Neutrophil (primary cell): ENCODE measurements at regions not wholly inside any gene's neighbourhood (a gene's known extent, or its start where the extent isn't known, plus 50 kb on each side); places are given as distances from the start of the nearest gene placed in this dataset.

Source experiments
- H3K27ac ChIP-seq: fragments of 200-600 bp; sonication (generic); 2 replicates; pipeline ENCODE4 v1.5.1; 2016; ENCODE audit warnings: mild to moderate bottlenecking, moderate library complexity
- H3K27me3 ChIP-seq: fragments of 200-600 bp; sonication (generic); 2 replicates; pipeline ENCODE4 v1.6.0; 2016; ENCODE audit warnings: mild to moderate bottlenecking
- H3K36me3 ChIP-seq: fragments of 200-600 bp; sonication (generic); 2 replicates; pipeline ENCODE4 v1.5.1; 2017
- H3K4me1 ChIP-seq, 2 experiments: fragments of 200-600 bp in 1 of 2; sonication (generic) in 1 of 2; 1 replicate in 1 of 2; 2 replicates in 1 of 2; pipeline versions ENCODE4 v1.5.1 to v1.6.1; 2013 to 2016; ENCODE audit warnings: low read depth in 1 of 2, low read length in 1 of 2, mild to moderate bottlenecking in 1 of 2, moderate library complexity in 1 of 2; ENCODE audit not compliant: control insufficient read depth in 1 of 2, insufficient read depth in 1 of 2
- H3K4me3 ChIP-seq, 2 experiments: fragments of 200-600 bp in 1 of 2; sonication (generic) in 1 of 2; 1 replicate in 1 of 2; 2 replicates in 1 of 2; pipeline ENCODE4 v1.5.1; 2013 to 2016; ENCODE audit warnings: low read depth in 1 of 2, low read length in 1 of 2, mild to moderate bottlenecking in 1 of 2, moderate library complexity in 1 of 2
- H3K9me3 ChIP-seq: fragments of 200-600 bp; sonication (generic); 2 replicates; pipeline ENCODE4 v1.5.1; 2016
- TF ChIP-seq, protein P1 (sequence below): fragments of 200-600 bp; sonication (generic); IDR thresholded peaks from 2 replicates; pipeline ENCODE4 v1.5.1; 2016; ENCODE audit warnings: antibody characterized with exemption

DNA sequence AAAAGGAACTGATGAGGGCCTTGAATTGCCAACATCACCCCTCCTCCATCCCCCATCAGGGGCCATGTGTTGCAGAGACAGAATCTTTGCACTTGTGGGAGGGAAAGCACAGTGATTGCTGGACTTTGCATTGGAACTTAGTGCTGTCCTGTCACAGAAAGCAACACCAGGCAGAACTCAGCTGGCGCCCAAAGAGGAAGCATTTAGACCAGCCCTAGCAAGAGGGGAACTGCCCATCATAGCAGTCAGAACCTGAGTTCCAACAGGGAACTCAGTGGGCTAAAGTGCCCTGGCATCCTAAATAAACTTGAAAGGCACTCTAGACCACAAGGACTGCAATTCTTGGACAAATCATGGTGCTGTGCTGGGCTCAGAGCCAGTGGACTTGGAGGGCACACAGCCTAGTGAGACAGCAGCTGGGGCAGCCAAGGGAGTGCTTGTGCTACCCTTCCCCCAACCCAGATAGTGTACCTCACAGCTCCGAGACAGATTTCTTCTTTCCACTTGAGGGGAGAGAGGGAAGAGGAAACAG lies 128.1 kb downstream of the ACTL7B start:
- Histone ChIP-seq H3K36me3 (no peaks in the 10 kb centered on the region), H3K27me3 (no peaks in the 10 kb centered on the region), H3K9me3 (no peaks in the 10 kb centered on the region), H3K4me1 (peaks cover 12 to 14% of the 10 kb centered on the region in 2 experiments), H3K27ac (no peak overlapping the region), H3K4me3 (no peak overlapping the region)
- TF ChIP-seq, protein P1, sequence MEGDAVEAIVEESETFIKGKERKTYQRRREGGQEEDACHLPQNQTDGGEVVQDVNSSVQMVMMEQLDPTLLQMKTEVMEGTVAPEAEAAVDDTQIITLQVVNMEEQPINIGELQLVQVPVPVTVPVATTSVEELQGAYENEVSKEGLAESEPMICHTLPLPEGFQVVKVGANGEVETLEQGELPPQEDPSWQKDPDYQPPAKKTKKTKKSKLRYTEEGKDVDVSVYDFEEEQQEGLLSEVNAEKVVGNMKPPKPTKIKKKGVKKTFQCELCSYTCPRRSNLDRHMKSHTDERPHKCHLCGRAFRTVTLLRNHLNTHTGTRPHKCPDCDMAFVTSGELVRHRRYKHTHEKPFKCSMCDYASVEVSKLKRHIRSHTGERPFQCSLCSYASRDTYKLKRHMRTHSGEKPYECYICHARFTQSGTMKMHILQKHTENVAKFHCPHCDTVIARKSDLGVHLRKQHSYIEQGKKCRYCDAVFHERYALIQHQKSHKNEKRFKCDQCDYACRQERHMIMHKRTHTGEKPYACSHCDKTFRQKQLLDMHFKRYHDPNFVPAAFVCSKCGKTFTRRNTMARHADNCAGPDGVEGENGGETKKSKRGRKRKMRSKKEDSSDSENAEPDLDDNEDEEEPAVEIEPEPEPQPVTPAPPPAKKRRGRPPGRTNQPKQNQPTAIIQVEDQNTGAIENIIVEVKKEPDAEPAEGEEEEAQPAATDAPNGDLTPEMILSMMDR = no peak

DNA sequence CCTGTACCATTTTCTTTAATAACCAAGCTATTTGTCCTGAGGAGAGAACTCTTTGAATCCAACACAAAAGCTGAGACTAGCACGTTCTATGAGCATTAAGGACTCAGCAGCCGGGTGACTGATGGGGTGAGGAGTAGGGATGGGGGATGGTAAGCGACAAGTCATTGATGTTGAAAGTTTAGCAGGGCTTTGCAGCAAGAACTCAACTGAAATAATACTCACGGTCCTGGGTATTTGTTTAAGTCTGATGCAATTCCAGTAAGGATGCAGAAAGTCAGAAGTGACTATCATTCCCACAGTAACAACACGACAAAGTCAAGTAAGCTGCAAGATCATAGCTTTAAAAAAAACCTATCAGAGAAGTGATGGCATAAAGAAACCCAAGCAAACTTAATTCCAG lies 131.1 kb downstream of the ACTL7B start:
- no peaks in the 10 kb centered on the region for H3K9me3 ChIP-seq
- H3K4me3 ChIP-seq = no peak overlapping the region
- TF ChIP-seq, protein P1 = no peak
- H3K27ac ChIP-seq = no peak overlapping the region
- peaks cover 12 to 20% of the 10 kb centered on the region in 2 experiments for H3K4me1 ChIP-seq
- no peaks in the 10 kb centered on the region for H3K36me3 ChIP-seq
- no peaks in the 10 kb centered on the region for H3K27me3 ChIP-seq

DNA sequence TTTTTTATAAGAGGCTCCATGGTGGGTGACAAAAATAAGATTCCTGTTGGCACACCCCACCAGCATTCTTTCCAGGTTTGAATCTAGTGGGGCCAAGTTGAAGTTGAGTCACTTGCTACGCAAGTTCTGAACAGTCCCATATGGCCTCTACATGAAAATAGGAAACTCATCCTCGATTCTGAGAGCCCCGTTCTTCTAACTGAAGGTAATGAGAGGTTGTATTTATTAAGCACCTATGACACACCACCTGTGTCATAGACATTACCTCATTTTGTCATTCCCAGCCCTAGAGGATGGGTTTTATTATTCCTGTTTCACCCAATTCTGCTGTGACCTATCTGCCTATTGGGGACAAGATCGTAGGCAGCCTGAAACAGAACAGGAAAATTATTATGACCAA lies 131.7 kb downstream of the ACTL7B start:
- Histone ChIP-seq H3K9me3 (no peaks in the 10 kb centered on the region), H3K4me3 (no peak overlapping the region), H3K4me1 (peaks cover 12 to 20% of the 10 kb centered on the region in 2 experiments), H3K27me3 (no peaks in the 10 kb centered on the region), H3K36me3 (no peaks in the 10 kb centered on the region), H3K27ac (no peak overlapping the region)
- TF ChIP-seq, protein P1 = no peak

DNA sequence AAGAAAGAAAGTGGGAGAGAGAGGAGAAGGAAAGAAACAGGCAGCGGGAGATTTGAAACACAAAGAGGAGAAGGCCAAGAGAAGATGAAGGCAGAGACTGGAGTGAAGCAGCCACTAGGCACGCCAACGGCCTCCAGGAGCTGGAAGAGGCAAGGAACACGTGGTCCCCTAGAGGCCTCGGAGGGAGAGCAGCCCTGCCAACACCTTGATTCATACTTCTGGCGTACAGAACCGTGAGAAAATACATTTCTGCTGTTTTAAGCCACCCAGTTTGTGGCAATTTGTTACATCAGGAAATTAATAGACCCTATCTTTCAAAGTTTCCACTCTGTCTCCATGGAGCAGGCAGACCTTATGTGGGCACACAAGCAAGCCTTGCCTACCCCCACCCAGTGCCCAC lies 133.4 kb downstream of the ACTL7B start:
- H3K9me3 ChIP-seq = no peaks in the 10 kb centered on the region
- peaks cover 12 to 20% of the 10 kb centered on the region in 2 experiments for H3K4me1 ChIP-seq
- H3K36me3 ChIP-seq = no peaks in the 10 kb centered on the region
- H3K27me3 ChIP-seq = no peaks in the 10 kb centered on the region
- no peak overlapping the region for H3K27ac ChIP-seq
- no peak overlapping the region for H3K4me3 ChIP-seq
- TF ChIP-seq, protein P1 = no peak

DNA sequence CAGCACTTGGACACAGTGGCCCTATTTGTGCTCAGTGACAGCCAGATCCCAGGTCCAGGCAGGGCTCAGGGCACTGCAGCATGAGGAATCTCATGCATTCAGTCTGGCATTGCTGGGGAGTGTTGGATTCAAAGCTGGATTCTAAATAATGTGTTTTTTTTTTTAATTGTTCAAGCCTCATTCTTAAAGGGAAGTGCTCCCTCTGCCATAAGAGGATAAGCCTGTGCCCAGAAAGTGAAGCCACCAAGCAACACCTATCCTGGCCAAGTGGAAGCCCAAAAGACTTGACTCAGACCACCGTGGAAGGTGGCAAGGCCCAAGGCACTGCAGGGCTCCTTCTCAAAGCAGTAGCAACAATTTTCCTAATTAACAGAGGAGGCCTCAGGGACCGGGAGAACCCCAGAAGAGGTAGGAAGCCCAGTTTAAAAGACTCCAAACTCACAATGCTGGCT lies 135.6 kb downstream of the ACTL7B start:
- H3K27me3 ChIP-seq = no peaks in the 10 kb centered on the region
- H3K9me3 ChIP-seq = no peaks in the 10 kb centered on the region
- no peak overlapping the region for H3K27ac ChIP-seq
- no peaks in the 10 kb centered on the region for H3K36me3 ChIP-seq
- no peak overlapping the region for H3K4me3 ChIP-seq
- TF ChIP-seq, protein P1 = no peak
- peaks cover 11 to 14% of the 10 kb centered on the region in 2 experiments for H3K4me1 ChIP-seq
